Mesendoderm (in vitro differentiated cells): ENCODE measurements at regions not wholly inside any gene's neighbourhood (a gene's known extent, or its start where the extent isn't known, plus 50 kb on each side); places are given as distances from the start of the nearest gene placed in this dataset.

Source experiments
- DNase-seq: peaks from one replicate; pipeline ENCODE4 v3.0.0; 2013
- H2AK5ac ChIP-seq: 2 replicates; pipeline ENCODE4 v1.6.1; 2013; ENCODE audit warnings: low read length, inconsistent platforms
- H2BK120ac ChIP-seq: 2 replicates; pipeline ENCODE4 v1.6.1; 2013; ENCODE audit warnings: low read depth, mild to moderate bottlenecking, low read length, moderate library complexity, mixed read lengths
- H2BK15ac ChIP-seq: replicated peaks from 2 replicates; pipeline ENCODE4 v1.6.1; 2013; ENCODE audit warnings: low read depth, mild to moderate bottlenecking, moderate library complexity
- H2BK5ac ChIP-seq: 2 replicates; pipeline ENCODE4 v1.6.1; 2013; ENCODE audit warnings: low read length, inconsistent platforms
- H3K18ac ChIP-seq: 2 replicates; pipeline ENCODE4 v1.6.1; 2013; ENCODE audit warnings: mild to moderate bottlenecking, low read length, mixed read lengths
- H3K23ac ChIP-seq: one replicate; pipeline ENCODE4 v1.6.1; 2013; ENCODE audit warnings: low read length
- H3K27ac ChIP-seq: 2 replicates; pipeline ENCODE4 v1.5.1; 2013; ENCODE audit warnings: low read depth, mild to moderate bottlenecking, inconsistent platforms, low read length, moderate library complexity
- H3K27me3 ChIP-seq: 2 replicates; pipeline ENCODE4 v1.6.1; 2013; ENCODE audit warnings: low read length, control low read depth, mild to moderate bottlenecking, inconsistent platforms; ENCODE audit not compliant: insufficient read depth, poor library complexity
- H3K36me3 ChIP-seq: 2 replicates; pipeline ENCODE4 v1.6.1; 2013; ENCODE audit warnings: low read length, inconsistent platforms; ENCODE audit not compliant: control insufficient read depth, insufficient read depth
- H3K4ac ChIP-seq: one replicate; pipeline ENCODE4 v1.6.1; 2013; ENCODE audit warnings: low read depth, mild to moderate bottlenecking, low read length, moderate library complexity
- H3K4me1 ChIP-seq: 2 replicates; pipeline ENCODE4 v1.6.1; 2013; ENCODE audit warnings: low read depth, low read length, inconsistent platforms; ENCODE audit not compliant: control insufficient read depth
- H3K4me2 ChIP-seq: 2 replicates; pipeline ENCODE4 v1.6.1; 2013; ENCODE audit warnings: low read length
- H3K4me3 ChIP-seq: 2 replicates; pipeline ENCODE4 v1.5.1; 2013; ENCODE audit warnings: mild to moderate bottlenecking, low read length
- H3K56ac ChIP-seq: one replicate; pipeline ENCODE4 v1.6.1; 2013; ENCODE audit warnings: low read length
- H3K79me1 ChIP-seq: 2 replicates; pipeline ENCODE4 v1.6.1; 2013; ENCODE audit warnings: low read length, inconsistent platforms
- H3K79me2 ChIP-seq: 2 replicates; pipeline ENCODE4 v1.6.1; 2013; ENCODE audit warnings: mild to moderate bottlenecking, low read length; ENCODE audit not compliant: control insufficient read depth, insufficient read depth
- H3K9ac ChIP-seq: 2 replicates; pipeline ENCODE4 v1.6.1; 2013; ENCODE audit warnings: low read length, inconsistent platforms
- H4K5ac ChIP-seq: one replicate; pipeline ENCODE4 v1.6.1; 2013; ENCODE audit warnings: low read length
- H4K8ac ChIP-seq: one replicate; pipeline ENCODE4 v1.6.1; 2013; ENCODE audit warnings: low read depth, mild to moderate bottlenecking, control low read depth, low read length, moderate library complexity
- WGBS: extraction: QIAGEN DNeasy Blood & Tissue Kit; methylation state at CpG from one replicate; pipeline ENCODE4 v1.1.7; 2013; ENCODE audit warnings: low lambda C conversion rate, missing lambda C conversion rate; ENCODE audit not compliant: insufficient coverage; ENCODE audit errors: extremely low coverage; 5-methylcytosine and 5-hydroxymethylcytosine counted together

DNA sequence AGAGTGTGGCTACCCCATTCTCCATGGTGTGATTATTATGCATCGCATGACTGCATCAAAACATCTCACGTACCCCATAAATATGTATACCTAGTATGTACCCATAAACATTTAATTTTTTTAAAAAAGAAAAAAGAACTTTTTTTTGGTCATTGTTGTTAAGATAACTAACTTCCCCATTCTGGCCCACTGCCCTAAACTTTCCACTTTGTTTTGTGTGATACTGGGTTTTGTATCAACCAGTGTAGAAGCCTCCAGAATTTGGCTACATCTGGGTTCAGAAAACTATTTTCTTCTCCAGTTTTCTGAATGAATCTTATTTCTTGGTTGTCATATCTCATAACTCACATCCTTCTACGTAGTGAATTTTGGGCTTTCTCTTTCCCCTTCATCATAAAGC is 62.3 kb upstream of the NABP1 start:
- H3K4ac ChIP-seq = no peak overlapping the region
- no peak overlapping the region for H3K4me3 ChIP-seq
- H2BK15ac ChIP-seq = no peak overlapping the region
- no peak overlapping the region for H2BK120ac ChIP-seq
- no peak for DNase-seq
- H4K8ac ChIP-seq = no peak overlapping the region
- no peak overlapping the region for H3K27ac ChIP-seq
- H3K4me2 ChIP-seq = no peak overlapping the region
- H3K4me1 ChIP-seq = no peaks in the 10 kb centered on the region
- no CpG with 5 or more reads among the region's 3 CpGs for WGBS
- no peak overlapping the region for H3K23ac ChIP-seq
- H3K27me3 ChIP-seq = no peaks in the 10 kb centered on the region
- no peaks in the 10 kb centered on the region for H3K79me2 ChIP-seq
- H3K36me3 ChIP-seq = no peaks in the 10 kb centered on the region
- H3K18ac ChIP-seq = no peak overlapping the region
- no peak overlapping the region for H2AK5ac ChIP-seq
- no peak overlapping the region for H3K9ac ChIP-seq
- H2BK5ac ChIP-seq = no peak overlapping the region
- no peak overlapping the region for H3K56ac ChIP-seq
- no peak overlapping the region for H4K5ac ChIP-seq
- no peaks in the 10 kb centered on the region for H3K79me1 ChIP-seq

DNA sequence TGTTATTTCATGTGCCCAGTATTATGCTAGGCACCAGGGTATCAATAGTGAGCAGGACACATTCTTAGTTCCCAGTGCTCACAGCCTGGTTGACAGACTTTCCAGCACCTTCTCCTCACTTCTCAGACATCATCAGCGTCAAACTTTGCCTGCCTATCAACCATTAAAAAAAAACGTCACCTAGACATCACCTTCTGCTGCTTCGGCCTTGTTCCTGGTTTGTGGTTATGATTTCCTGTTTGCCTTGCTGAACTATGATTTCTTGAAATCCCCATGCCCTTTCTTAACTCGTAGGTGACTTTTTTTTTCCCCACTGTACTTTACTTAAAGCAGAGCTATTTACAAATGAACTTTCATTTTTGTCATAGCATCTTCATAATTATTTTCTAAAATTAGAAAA is 60.4 kb upstream of the NABP1 start:
- Histone ChIP-seq H3K79me2 (no peaks in the 10 kb centered on the region), H2BK15ac (no peak overlapping the region), H3K23ac (no peak overlapping the region), H3K56ac (no peak overlapping the region), H3K36me3 (no peaks in the 10 kb centered on the region), H3K4ac (no peak overlapping the region), H2AK5ac (no peak overlapping the region), H3K4me2 (no peak overlapping the region), H3K79me1 (no peaks in the 10 kb centered on the region), H3K27ac (no peak overlapping the region), H3K18ac (no peak overlapping the region), H2BK120ac (no peak overlapping the region), H3K9ac (no peak overlapping the region), H4K5ac (no peak overlapping the region), H2BK5ac (no peak overlapping the region), H3K27me3 (no peaks in the 10 kb centered on the region), H3K4me1 (no peaks in the 10 kb centered on the region), H4K8ac (no peak overlapping the region), H3K4me3 (no peak overlapping the region)
- no peak for DNase-seq
- no CpG with 5 or more reads among the region's 4 CpGs for WGBS

DNA sequence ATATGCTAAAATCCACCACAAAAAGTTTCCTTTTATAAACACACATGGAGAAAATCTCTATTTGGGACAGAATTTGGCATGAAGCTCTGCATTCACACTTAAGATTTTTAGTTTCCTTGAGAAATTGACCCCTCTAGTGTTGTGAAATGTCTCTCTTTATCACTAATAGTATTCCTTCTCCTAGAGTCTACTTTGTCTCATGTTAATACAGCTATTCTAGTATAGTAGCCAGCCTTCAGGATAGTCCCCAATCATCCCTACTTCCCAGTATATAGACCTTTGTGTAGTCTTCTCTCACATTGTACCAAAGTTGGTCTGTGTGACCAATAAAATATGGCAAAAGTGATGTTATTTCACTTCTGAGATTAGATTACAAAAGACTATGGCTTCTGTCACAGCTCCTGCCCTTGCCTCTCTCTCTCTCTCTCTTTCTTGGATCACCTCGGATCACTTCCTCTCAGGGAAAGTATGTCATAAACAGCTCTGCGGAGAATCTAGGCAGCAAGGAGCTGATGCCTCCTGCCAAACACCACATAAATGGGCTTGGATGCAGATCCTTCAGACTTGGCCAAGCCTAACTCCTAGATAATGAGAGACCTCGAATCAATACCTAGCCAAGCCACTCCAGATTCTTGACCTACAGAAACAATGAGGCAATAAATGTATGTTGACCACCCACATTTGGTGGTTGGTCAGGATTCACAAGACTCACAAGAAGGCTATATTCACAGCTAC is 59.7 kb upstream of the NABP1 start:
- H2AK5ac ChIP-seq = no peak overlapping the region
- no CpG with 5 or more reads among the region's 3 CpGs for WGBS
- no peak overlapping the region for H4K8ac ChIP-seq
- H3K9ac ChIP-seq = no peak overlapping the region
- no peaks in the 10 kb centered on the region for H3K79me1 ChIP-seq
- H3K79me2 ChIP-seq = no peaks in the 10 kb centered on the region
- no peak overlapping the region for H2BK5ac ChIP-seq
- H3K4me2 ChIP-seq = no peak overlapping the region
- H3K23ac ChIP-seq = no peak overlapping the region
- no peaks in the 10 kb centered on the region for H3K36me3 ChIP-seq
- no peak overlapping the region for H3K56ac ChIP-seq
- no peaks in the 10 kb centered on the region for H3K27me3 ChIP-seq
- no peak overlapping the region for H3K4me3 ChIP-seq
- no peak overlapping the region for H3K27ac ChIP-seq
- no peak overlapping the region for H4K5ac ChIP-seq
- no peak overlapping the region for H3K18ac ChIP-seq
- H3K4me1 ChIP-seq = no peaks in the 10 kb centered on the region
- DNase-seq = no peak
- H3K4ac ChIP-seq = no peak overlapping the region
- no peak overlapping the region for H2BK15ac ChIP-seq
- H2BK120ac ChIP-seq = no peak overlapping the region

DNA sequence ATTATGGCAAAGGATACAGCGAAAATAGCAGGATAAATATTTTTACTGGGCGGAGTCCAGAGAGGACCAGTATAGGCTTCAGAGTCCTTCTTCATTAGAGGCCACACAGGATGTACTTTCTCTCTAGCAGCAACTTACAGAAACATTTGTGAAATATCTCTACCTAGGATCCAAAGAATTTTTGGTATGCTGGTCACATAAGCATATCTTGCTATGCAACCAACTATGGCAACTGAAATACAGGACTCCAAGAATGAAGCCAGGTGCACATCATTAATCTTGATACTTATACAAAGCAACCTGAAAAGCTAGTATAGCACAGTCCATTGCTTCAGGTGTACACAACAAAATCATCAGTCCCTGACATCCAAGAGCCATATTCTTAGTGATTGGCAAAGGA is 59.1 kb upstream of the NABP1 start:
- no peak overlapping the region for H3K4ac ChIP-seq
- H3K79me1 ChIP-seq = no peaks in the 10 kb centered on the region
- no peaks in the 10 kb centered on the region for H3K36me3 ChIP-seq
- H3K79me2 ChIP-seq = no peaks in the 10 kb centered on the region
- H4K8ac ChIP-seq = no peak overlapping the region
- no peak overlapping the region for H3K9ac ChIP-seq
- H3K4me3 ChIP-seq = no peak overlapping the region
- no peak overlapping the region for H3K23ac ChIP-seq
- no peak overlapping the region for H2BK120ac ChIP-seq
- no peak overlapping the region for H4K5ac ChIP-seq
- H3K56ac ChIP-seq = no peak overlapping the region
- WGBS = no CpG with 5 or more reads among the region's 2 CpGs
- no peak overlapping the region for H3K18ac ChIP-seq
- DNase-seq = no peak
- no peaks in the 10 kb centered on the region for H3K27me3 ChIP-seq
- no peak overlapping the region for H3K4me2 ChIP-seq
- no peaks in the 10 kb centered on the region for H3K4me1 ChIP-seq
- no peak overlapping the region for H3K27ac ChIP-seq
- H2BK15ac ChIP-seq = no peak overlapping the region
- no peak overlapping the region for H2BK5ac ChIP-seq
- H2AK5ac ChIP-seq = no peak overlapping the region

DNA sequence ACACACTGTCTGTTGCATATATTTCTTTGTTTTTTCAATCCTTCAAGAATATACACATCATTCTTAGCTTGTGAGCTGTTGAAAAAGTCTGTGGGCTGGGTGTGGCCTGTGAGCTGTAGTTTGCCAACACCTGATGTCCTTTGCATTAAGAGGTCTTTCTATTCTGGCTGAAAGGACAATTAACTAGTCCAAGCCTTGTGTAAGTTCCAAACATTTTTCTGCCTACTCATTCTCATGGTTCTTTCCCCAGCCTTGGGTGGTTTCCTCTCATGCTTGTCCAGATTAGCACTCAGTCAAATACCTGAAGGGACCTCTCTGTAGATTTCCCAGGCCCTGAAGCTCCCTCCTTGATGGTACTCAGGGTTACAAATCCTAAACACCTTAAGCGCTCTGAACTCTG is 57.8 kb upstream of the NABP1 start:
- no peak overlapping the region for H3K56ac ChIP-seq
- no peak overlapping the region for H2AK5ac ChIP-seq
- no peaks in the 10 kb centered on the region for H3K79me1 ChIP-seq
- no peak overlapping the region for H3K18ac ChIP-seq
- no peak overlapping the region for H3K23ac ChIP-seq
- no peaks in the 10 kb centered on the region for H3K36me3 ChIP-seq
- no peak for DNase-seq
- no peak overlapping the region for H4K8ac ChIP-seq
- no peaks in the 10 kb centered on the region for H3K79me2 ChIP-seq
- no peak overlapping the region for H2BK5ac ChIP-seq
- H3K4me3 ChIP-seq = no peak overlapping the region
- H2BK120ac ChIP-seq = no peak overlapping the region
- H3K4me2 ChIP-seq = no peak overlapping the region
- H3K4ac ChIP-seq = no peak overlapping the region
- H2BK15ac ChIP-seq = no peak overlapping the region
- no peak overlapping the region for H3K27ac ChIP-seq
- H3K27me3 ChIP-seq = no peaks in the 10 kb centered on the region
- H3K4me1 ChIP-seq = no peaks in the 10 kb centered on the region
- no peak overlapping the region for H3K9ac ChIP-seq
- WGBS = no CpG with 5 or more reads among the region's 1 CpG
- H4K5ac ChIP-seq = no peak overlapping the region
